ENCODE measurements at regions not wholly inside any gene's neighbourhood (a gene's known extent, or its start where the extent isn't known, plus 50 kb on each side); places are given as distances from the start of the nearest gene placed in this dataset.

- no peak for ATAC-seq
These were observed 123.7 kb downstream of the SPRY1 start for GRCh38 chr4:123520325-123520724.

GRCh38 chr4:123522081-123522480, 125.5 kb downstream of the SPRY1 start:
- Histone ChIP-seq H3K36me3 (no peaks in the 10 kb centered on the region), H3K4me1 (no peaks in the 10 kb centered on the region), H3K27ac (no peak overlapping the region), H3K9me3 (no peaks in the 10 kb centered on the region), H3K4me3 (no peak overlapping the region), H3K27me3 (no peaks in the 10 kb centered on the region)
- DNase-seq: no peak
- no peak for FAIRE-seq
- no peak for TF ChIP-seq CTCF (IDR thresholded peaks at IDR 0.05)
- intact Hi-C loops (cut with DNase I): no loop called here
- ATAC-seq: no peak
- WGBS, 2 donors: 85 to 89% methylated on average over 3 of the region's 3 CpGs

More at GRCh38 chr4:123520325-123520724, 123.7 kb downstream of the SPRY1 start:
- TF ChIP-seq CTCF (IDR thresholded peaks at IDR 0.05): no peak
- Histone ChIP-seq H3K27me3 (no peaks in the 10 kb centered on the region), H3K36me3 (no peaks in the 10 kb centered on the region), H3K4me3 (no peak overlapping the region), H3K9me3 (no peaks in the 10 kb centered on the region), H3K27ac (no peak overlapping the region), H3K4me1 (no peaks in the 10 kb centered on the region)
- intact Hi-C loops (cut with DNase I): no loop called here
- no peak for DNase-seq
- WGBS, 2 donors: 72 to 78% methylated on average over 6 of the region's 6 CpGs
- FAIRE-seq: no peak

- no peak overlapping the region for H3K4me3 ChIP-seq
- H3K4me1 ChIP-seq: no peaks in the 10 kb centered on the region
- ATAC-seq (no peak), DNase-seq (no peak), FAIRE-seq (no peak)
- intact Hi-C loops (cut with DNase I): no loop called here
- no peaks in the 10 kb centered on the region for H3K36me3 ChIP-seq
- 86 to 87% methylated on average over 3 of the region's 3 CpGs for WGBS, 2 donors
- no peak for TF ChIP-seq CTCF (IDR thresholded peaks at IDR 0.05)
- no peak overlapping the region for H3K27ac ChIP-seq
- no peaks in the 10 kb centered on the region for H3K27me3 ChIP-seq
- H3K9me3 ChIP-seq: no peaks in the 10 kb centered on the region
These were observed 126.1 kb downstream of the SPRY1 start for GRCh38 chr4:123522646-123523045.

- TF ChIP-seq CTCF (IDR thresholded peaks at IDR 0.05): no peak
- Histone ChIP-seq H3K4me1 (no peaks in the 10 kb centered on the region), H3K36me3 (no peaks in the 10 kb centered on the region), H3K9me3 (no peaks in the 10 kb centered on the region), H3K27me3 (no peaks in the 10 kb centered on the region), H3K4me3 (no peak overlapping the region), H3K27ac (no peak overlapping the region)
- ATAC-seq: peak; percentile 38 to 64 (median 60)
- no peak for DNase-seq
- FAIRE-seq: no peak
- intact Hi-C loops (cut with DNase I): no loop called here
- 81 to 83% methylated on average over 5 of the region's 5 CpGs for WGBS, 2 donors
These were observed 128.5 kb downstream of the SPRY1 start for GRCh38 chr4:123524958-123525628.

- Histone ChIP-seq H3K27ac (no peak overlapping the region), H3K4me3 (no peak overlapping the region), H3K27me3 (no peaks in the 10 kb centered on the region), H3K9me3 (no peaks in the 10 kb centered on the region), H3K4me1 (no peaks in the 10 kb centered on the region), H3K36me3 (no peaks in the 10 kb centered on the region)
- 50 to 60% methylated on average over 2 of the region's 2 CpGs for WGBS, 2 donors
- TF ChIP-seq CTCF (IDR thresholded peaks at IDR 0.05): no peak
- ATAC-seq: no peak
- FAIRE-seq: no peak
- intact Hi-C loops (cut with DNase I): no loop called here
- DNase-seq: no peak
These were observed 129.9 kb downstream of the SPRY1 start for GRCh38 chr4:123526511-123526910.

Measured in pancreas (tissue), 10 donors.